Caco-2 (cell line): ENCODE measurements at regions not wholly inside any gene's neighbourhood (a gene's known extent, or its start where the extent isn't known, plus 50 kb on each side); places are given as distances from the start of the nearest gene placed in this dataset.

ENCODE experiments used
- BruUV-seq: library from RNA; stranded (reverse); fragments of 400-500 nt; replicated peaks from 2 replicates; lab custom pipeline; 2021; lab: Mats Ljungman, UMichigan
- CTCF ChIA-PET: fragments of 300-600 bp; sonication (Branson Sonifier 250); formaldehyde crosslinking; loops from one replicate; lab custom pipeline; 2022; ENCODE audit warnings: antibody characterized with exemption; lab: Charles Lee
- POLR2A ChIA-PET: fragments of 300-600 bp; sonication (Branson Sonifier 250); formaldehyde crosslinking; loops from one replicate; lab custom pipeline; 2022; ENCODE audit warnings: antibody characterized with exemption; lab: Charles Lee
- DNase-seq, 2 experiments: peaks; one replicate each; pipeline versions ENCODE4 v3.0.0 to v3.0.0-alpha.2; 2020 to 2022
- H3K27me3 ChIP-seq: replicated peaks from 2 replicates; pipeline ENCODE4 v1.6.0; 2011; ENCODE audit warnings: low read length; ENCODE audit not compliant: control insufficient read depth, insufficient read depth
- H3K36me3 ChIP-seq: 2 replicates; pipeline ENCODE4 v1.5.1; 2011; ENCODE audit warnings: low read length; ENCODE audit not compliant: control insufficient read depth, insufficient read depth
- H3K4me1 ChIP-seq: fragments of 250-450 bp; sonication (Bioruptor Pico); 2 replicates; pipeline ENCODE4 v1.5.1; 2020; ENCODE audit warnings: mild to moderate bottlenecking
- H3K4me3 ChIP-seq: 2 replicates; pipeline ENCODE4 v1.5.1; 2011; ENCODE audit warnings: low read depth, mild to moderate bottlenecking, control low read depth, low read length
- H3K9me3 ChIP-seq: fragments of 250-450 bp; sonication (Bioruptor Pico); 2 replicates; pipeline ENCODE4 v1.5.1; 2020; ENCODE audit warnings: mild to moderate bottlenecking, moderate library complexity
- H3K27ac Mint-ChIP-seq: one replicate; pipeline ENCODE4 v1.8.0; 2022; ENCODE audit warnings: mixed read lengths; ENCODE audit not compliant: unreplicated experiment
- H3K27me3 Mint-ChIP-seq: one replicate; pipeline ENCODE4 v1.8.0; 2022; ENCODE audit warnings: mixed read lengths; ENCODE audit not compliant: insufficient read depth, unreplicated experiment
- H3K36me3 Mint-ChIP-seq: one replicate; pipeline ENCODE4 v1.8.0; 2022; ENCODE audit warnings: mild to moderate bottlenecking, mixed read lengths; ENCODE audit not compliant: insufficient read depth, unreplicated experiment
- H3K4me1 Mint-ChIP-seq: one replicate; pipeline ENCODE4 v1.8.0; 2022; ENCODE audit warnings: low read depth, mixed read lengths; ENCODE audit not compliant: unreplicated experiment
- H3K4me3 Mint-ChIP-seq: one replicate; pipeline ENCODE4 v1.8.0; 2022; ENCODE audit warnings: mild to moderate bottlenecking, moderate library complexity, mixed read lengths; ENCODE audit not compliant: unreplicated experiment
- H3K9me3 Mint-ChIP-seq: one replicate; pipeline ENCODE4 v1.8.0; 2022; ENCODE audit warnings: mixed read lengths; ENCODE audit not compliant: unreplicated experiment
- CTCF ChIP-seq, 2 experiments: fragments of 200-600 bp in 1 of 2; IDR thresholded peaks; 1 replicate in 1 of 2; 2 replicates in 1 of 2; pipeline versions ENCODE4 v1.5.1 to v1.8.0; 2011 to 2022; ENCODE audit warnings: antibody characterized with exemption in 1 of 2, control low read depth in 1 of 2, inconsistent platforms in 1 of 2, low read depth in 1 of 2, low read length in 1 of 2, mild to moderate bottlenecking in 1 of 2, moderate library complexity in 1 of 2; ENCODE audit not compliant: insufficient read depth in 1 of 2, severe bottlenecking in 1 of 2, unreplicated experiment in 1 of 2
- intact Hi-C: fragments of 100-400 bp; cut with micrococcal nuclease; formaldehyde crosslinking; loops from one replicate; pipeline ENCODE4 v1.10.0; 2022; ENCODE audit not compliant: unreplicated experiment

GRCh38 chr12:45627407-45628069 lies 102.0 kb upstream of the ARID2 start:
- ChIA-PET POLR2A (no interaction called here), CTCF (interaction anchor here (0.6 to 1.2 kb wide), 2 partner anchors 15 to 84 kb away, joined by 3 to 5 read pairs; no protein-coding TSS in a partner anchor)
- no peak for DNase-seq
- Mint-ChIP-seq H3K4me1 (peaks cover 10% of the 10 kb centered on the region), H3K9me3 (no peaks in the 10 kb centered on the region), H3K36me3 (no peaks in the 10 kb centered on the region), H3K4me3 (no peak overlapping the region), H3K27ac (no peak overlapping the region), H3K27me3 (no peaks in the 10 kb centered on the region)
- H3K9me3 ChIP-seq: no peaks in the 10 kb centered on the region
- H3K4me1 ChIP-seq: peaks cover 7% of the 10 kb centered on the region; the same call in 1 of the 2 replicates
- no peak overlapping the region for H3K4me3 ChIP-seq
- no peaks in the 10 kb centered on the region for H3K27me3 ChIP-seq
- intact Hi-C loops: loop anchor here (5.0 kb wide), 1 partner anchor 85 kb away; no protein-coding TSS in a partner anchor
- H3K36me3 ChIP-seq: no peaks in the 10 kb centered on the region
- TF ChIP-seq CTCF (IDR thresholded peaks at IDR 0.05; ENCODE audit: insufficient read depth in 1 of 2, low read depth in 1 of 2, low read length in 1 of 2, severe bottlenecking in 1 of 2, unreplicated experiment in 1 of 2): no peak
- BruUV-seq: no TSS peak

- intact Hi-C loops: loop anchor here (5.0 kb wide), 1 partner anchor 87 kb away; no protein-coding TSS in a partner anchor
- POLR2A ChIA-PET: no interaction called here
Observed at GRCh38 chr12:45629292-45629691, 100.2 kb upstream of the ARID2 start.

GRCh38 chr12:45633733-45634132 lies 95.8 kb upstream of the ARID2 start:
- TF ChIP-seq CTCF (IDR thresholded peaks at IDR 0.05; ENCODE audit: insufficient read depth in 1 of 2, low read depth in 1 of 2, low read length in 1 of 2, severe bottlenecking in 1 of 2, unreplicated experiment in 1 of 2): no peak
- no peak overlapping the region for H3K27ac Mint-ChIP-seq
- no peak for DNase-seq
- BruUV-seq: no TSS peak
- intact Hi-C loops: no loop called here
- H3K4me3 ChIP-seq: no peak overlapping the region
- ChIA-PET CTCF (no interaction called here), POLR2A (no interaction called here)
- no peaks in the 10 kb centered on the region for H3K27me3 Mint-ChIP-seq
- H3K9me3 ChIP-seq: no peaks in the 10 kb centered on the region
- no peaks in the 10 kb centered on the region for H3K36me3 ChIP-seq
- 0 out of 2 replicates have a peak, but pooled peaks cover 3% of the 10 kb centered on the region for H3K4me1 ChIP-seq
- no peaks in the 10 kb centered on the region for H3K36me3 Mint-ChIP-seq
- H3K4me3 Mint-ChIP-seq: no peak overlapping the region
- no peaks in the 10 kb centered on the region for H3K9me3 Mint-ChIP-seq
- H3K27me3 ChIP-seq: no peaks in the 10 kb centered on the region
- H3K4me1 Mint-ChIP-seq: no peaks in the 10 kb centered on the region

More at GRCh38 chr12:45629292-45629691, 100.2 kb upstream of the ARID2 start:
- peaks cover 10% of the 10 kb centered on the region for H3K4me1 Mint-ChIP-seq
- no TSS peak for BruUV-seq
- Histone ChIP-seq H3K36me3 (no peaks in the 10 kb centered on the region), H3K9me3 (no peaks in the 10 kb centered on the region), H3K27me3 (no peaks in the 10 kb centered on the region), H3K4me3 (no peak overlapping the region), H3K4me1 (peaks cover 7% of the 10 kb centered on the region; the same call in 1 of the 2 replicates)
- no peaks in the 10 kb centered on the region for H3K9me3 Mint-ChIP-seq
- no peak for TF ChIP-seq CTCF (IDR thresholded peaks at IDR 0.05; ENCODE audit: insufficient read depth in 1 of 2, low read depth in 1 of 2, low read length in 1 of 2, severe bottlenecking in 1 of 2, unreplicated experiment in 1 of 2)
- H3K27ac Mint-ChIP-seq: no peak overlapping the region
- CTCF ChIA-PET: no interaction called here
- DNase-seq: no peak
- no peaks in the 10 kb centered on the region for H3K36me3 Mint-ChIP-seq
- no peak overlapping the region for H3K4me3 Mint-ChIP-seq
- H3K27me3 Mint-ChIP-seq: no peaks in the 10 kb centered on the region
